Astrocyte of the hippocampus (primary cell): ENCODE measurements at regions not wholly inside any gene's neighbourhood (a gene's known extent, or its start where the extent isn't known, plus 50 kb on each side); places are given as distances from the start of the nearest gene placed in this dataset.
"Not testable (repeated sequence)": the region's sequence is repeated elsewhere in the genome, so short reads cannot be mapped to it uniquely, and the experiment has no call there.

Source experiments
- DNase-seq: peaks from one replicate; pipeline ENCODE4 v3.0.0; 2011; ENCODE audit warnings: low read depth, low spot score

DNA sequence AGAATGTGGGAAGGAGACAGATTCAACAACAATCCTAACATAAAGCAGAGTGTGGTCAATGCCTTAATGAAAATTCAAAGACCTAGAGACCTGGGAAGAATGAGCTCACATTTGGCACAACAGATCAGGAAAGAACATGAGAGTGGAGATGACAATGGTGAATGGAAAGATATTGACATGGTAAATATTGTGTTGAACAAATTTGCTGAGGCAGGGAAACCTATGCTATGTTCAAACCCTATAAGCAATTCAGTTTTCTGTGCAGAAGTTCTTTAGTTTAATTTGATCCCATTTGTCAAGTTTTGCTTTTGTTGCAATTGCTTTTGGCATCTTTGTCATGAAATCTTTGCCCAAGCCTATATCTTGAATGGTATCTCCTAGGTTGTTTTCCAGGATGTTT, 199.4 kb upstream of the LRRTM4 start:
- no peak for DNase-seq

DNA sequence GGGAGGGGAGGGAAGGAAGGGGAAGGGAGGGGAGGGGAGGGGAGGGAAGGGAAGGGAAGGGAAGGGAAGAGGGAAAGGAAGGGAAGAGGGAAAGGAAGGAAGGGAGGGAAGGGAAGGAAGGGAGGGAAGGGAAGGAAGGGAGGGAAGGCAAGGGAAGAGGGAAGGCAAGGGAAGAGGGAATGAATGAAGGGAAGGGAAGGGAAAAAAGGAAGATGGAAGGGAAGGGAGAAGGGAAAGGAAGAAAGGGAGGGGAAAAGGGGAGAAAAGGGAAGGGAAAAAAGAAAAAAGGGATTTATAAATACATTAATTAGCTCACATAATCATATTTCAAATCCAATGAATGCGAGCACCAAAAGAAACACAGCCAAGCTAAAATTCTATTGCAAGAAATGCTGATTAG, 202.9 kb upstream of the LRRTM4 start:
- DNase-seq = no peak

DNA sequence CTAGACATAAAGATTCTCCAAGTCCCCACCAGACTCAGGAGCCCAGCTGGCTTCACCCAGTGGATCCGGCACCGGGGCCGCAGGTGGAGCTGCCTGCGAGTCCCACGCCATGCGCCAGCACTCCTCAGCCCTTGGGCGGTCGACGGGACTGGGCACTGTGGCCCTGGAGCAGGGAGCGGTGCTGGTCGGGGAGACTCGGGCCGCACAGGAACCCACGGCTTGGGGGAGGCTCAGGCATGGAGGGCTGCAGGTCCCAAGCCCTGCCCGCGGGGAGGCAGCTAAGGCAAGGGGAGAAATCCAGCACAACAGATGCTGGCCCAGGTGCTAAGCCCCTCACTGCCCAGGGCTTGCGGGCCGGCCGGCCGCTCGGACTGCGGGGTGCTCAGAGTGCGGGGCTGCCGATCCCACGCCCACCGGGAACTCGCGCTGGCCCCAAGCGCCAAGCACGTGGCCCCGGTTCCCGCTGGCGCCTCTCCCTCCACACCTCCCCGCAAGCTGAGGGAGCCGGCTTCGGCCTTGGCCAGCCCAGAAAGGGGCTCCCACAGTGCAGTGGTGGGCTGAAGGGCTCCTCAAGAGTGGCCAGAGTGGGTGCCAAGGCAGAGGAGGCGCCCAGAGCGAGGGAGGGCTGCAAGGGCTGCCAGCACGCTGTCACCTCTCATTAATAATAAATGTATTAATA, 212.6 kb upstream of the LRRTM4 start:
- not testable (repeated sequence) for DNase-seq

DNA sequence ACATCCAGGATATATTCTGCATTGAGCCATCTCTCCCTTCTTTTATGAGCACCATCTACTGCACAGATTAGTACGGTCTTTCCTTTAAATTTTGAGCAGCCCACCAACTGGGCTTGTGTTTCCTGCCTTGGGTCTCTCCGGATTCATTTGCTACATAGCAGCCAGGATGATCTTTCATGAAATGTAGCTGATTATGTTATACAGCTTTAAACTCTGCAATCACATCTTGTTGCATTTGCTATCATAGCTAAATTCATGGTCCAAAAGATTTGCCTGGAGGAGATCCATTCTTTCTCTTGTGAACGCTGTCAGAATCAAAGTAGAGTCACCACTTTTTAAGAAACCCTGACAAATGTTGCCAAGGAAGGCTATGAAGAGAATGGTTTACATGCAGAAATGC, 215.1 kb upstream of the LRRTM4 start:
- DNase-seq = no peak

DNA sequence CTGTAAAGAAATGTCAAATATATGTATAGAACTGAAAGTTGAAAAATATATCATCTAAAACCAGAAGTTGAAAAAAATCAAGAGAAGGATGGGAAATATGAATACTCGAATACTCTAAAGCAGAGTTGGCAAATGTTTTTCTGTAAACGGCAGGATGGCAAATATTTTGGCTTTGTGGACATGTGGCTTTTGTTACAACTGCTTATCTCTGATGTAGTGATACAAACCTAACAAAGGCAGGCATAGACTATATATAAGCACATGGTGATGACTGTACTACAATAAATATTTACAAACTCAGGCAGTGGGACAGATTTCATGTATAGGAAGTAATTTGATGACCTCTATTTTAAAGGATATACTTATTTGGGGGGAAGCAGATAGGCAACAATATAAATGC, 224.6 kb upstream of the LRRTM4 start:
- no peak for DNase-seq

DNA sequence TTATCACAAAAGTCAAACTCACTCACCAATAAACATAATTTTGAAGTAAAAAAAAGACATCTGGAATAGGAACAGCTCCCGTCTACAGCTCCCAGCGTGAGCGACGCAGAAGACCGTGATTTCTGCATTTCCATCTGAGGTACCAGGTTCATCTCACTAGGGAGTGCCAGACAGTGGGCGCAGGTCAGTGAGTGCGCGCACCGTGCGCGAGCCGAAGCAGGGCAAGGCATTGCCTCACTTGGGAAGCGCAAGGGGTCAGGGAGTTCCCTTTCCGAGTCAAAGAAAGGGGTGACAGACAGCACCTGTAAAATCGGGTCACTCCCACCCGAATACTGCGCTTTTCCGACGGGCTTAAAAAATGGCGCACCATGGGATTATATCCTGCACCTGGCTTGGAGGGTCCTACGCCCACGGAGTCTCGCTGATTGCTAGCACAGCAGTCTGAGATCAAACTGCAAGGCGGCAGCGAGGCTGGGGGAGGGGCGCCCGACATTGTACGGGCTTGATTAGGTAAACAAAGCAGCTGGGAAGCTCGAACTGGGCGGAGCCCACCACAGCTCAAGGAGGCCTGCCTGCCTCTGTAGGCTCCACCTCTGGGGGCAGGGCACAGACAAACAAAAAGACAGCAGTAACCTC, 231.7 kb upstream of the LRRTM4 start:
- DNase-seq = not testable (repeated sequence)

DNA sequence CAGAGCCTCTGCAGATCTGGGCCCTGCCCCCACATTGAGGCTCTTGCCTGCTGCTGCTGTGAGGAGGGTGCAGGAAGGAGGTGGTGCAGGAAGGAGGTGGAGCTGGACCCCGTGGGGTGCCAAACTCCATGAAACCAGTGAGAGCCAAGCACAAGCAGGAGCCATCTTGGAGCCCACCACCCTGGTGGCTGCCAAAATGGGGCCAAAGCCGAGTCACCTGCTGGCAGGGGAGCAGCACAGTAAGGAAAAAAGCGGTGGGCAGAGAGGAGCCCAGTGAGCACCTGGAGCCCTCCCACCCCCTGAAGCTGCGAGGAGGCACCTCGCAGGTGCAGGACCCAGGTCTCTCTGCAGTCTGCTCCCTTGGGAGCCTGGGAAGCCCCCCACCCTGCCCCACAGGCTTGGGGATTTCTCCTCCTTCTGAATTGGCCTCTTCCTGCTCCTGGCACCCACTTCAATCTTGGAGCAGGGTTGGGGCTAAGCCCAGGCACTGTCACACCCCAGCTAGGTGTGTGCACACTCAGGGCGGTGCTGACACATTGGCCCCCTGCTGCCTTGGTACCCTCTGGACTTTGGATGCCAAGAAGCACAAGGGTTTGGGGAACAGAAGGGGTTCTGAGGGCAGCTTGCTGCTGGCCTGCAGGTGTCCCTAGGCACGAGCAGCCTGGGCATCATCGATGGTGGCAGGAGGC, 245.4 kb upstream of the LRRTM4 start:
- no peak for DNase-seq

DNA sequence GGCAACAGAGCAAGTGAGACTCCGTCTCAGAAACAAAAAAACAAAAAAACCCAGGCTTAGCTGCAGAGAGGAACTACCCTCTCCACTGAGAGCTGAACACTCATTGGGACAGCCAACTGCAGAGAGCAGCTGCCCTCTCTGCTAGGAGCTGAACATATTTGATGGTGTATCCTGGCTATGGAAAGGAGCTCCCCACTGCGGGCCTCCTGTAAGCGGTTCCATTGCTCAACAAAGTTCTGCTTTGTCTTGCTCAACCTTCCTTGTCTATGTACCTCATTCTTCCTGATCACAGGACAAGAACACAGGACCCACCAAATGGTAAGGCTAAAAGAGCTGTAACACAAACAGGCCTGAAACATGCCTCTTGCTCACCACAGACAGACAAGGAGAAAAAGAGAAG, 246.3 kb upstream of the LRRTM4 start:
- no peak for DNase-seq

DNA sequence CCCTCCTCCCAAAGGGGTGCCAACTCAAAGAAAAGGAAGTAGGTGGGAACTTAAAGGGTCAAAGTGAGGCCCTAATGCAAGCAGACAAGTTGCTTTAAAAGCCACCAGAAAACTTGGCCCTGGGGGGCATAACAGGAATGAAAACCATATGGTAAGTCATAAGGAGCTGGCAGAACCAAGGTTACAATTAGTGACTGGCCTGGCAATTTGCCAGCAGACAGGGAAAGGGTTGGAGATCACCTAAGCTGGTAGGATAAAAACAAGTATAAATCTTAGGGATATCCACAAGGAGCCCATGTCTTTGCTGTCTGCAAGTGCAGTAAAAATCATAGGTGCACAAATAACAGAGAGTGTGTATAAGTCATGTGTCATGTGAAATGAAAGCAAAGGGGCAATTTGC, 256.7 kb upstream of the LRRTM4 start:
- no peak for DNase-seq

DNA sequence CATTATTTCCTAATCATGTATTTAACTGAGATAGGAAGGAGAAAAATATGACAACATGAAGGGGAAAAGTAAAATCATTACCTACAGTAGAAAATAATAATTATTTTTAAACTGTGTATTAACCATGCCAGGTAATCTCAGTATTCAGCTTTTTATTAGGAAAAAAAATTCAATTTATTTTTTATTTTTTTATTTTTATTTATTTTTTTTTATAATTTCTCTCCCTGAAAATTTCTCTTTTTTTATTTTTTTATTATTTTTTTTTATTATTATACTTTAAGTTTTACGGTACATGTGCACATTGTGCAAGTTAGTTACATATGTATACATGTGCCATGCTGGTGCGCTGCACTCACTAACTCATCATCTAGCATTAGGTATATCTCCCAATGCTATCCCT, 271.3 kb upstream of the LRRTM4 start:
- not testable (repeated sequence) for DNase-seq

DNA sequence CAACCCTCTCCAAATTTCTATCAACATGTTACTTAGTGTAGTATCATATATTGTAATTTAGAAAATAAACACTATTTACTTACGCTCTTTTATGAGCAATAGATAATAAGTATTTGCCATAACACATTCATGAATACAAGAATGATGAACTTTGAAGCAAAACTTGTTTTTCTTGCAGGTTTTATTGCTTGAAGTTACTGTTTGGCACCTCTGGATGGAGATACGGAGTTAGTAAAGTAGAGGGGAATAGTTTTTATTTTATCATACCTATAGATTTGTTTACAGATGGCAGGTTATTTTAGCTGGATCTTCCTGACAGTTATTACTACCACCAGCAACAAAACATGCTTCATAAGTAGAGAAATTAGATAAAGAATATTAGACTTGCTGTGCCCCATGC, 274.2 kb upstream of the LRRTM4 start:
- no peak for DNase-seq

DNA sequence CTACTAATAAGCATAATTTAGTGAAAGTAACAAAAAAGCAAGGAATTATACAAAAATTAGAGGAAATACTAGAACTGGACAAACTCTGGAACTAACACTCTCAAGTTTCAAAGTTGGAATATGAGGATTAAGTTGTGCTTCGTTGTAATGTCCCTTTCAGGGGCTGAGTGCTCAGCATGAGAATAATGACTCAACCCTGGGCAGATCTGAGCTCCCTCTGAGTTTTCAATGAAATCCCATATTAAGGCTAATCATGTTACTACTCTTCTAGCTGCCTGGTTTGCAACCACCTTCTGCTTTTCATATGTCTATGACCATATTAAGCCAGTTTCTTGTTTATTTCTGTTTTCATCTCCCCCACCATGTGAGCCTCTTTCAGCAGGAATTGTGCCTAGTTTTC, 274.9 kb upstream of the LRRTM4 start:
- DNase-seq = no peak

DNA sequence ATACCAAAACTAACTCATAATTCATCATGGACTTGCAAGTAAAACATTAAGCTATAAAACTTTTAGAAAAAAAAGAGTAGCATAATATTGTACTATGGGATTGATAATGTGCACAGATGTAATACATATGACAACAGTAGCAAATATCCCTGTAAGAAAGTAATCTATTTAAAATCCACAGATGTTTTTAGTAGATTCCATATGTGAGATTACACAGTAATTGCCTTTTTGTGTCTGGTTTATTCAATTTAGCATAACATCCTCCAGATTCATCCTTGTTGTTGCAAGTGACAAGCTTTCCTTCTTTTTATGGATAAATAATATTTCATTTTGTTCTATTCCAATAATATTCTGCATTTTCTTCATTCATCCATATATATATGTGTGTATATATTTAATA, 278.2 kb upstream of the LRRTM4 start:
- DNase-seq = no peak

DNA sequence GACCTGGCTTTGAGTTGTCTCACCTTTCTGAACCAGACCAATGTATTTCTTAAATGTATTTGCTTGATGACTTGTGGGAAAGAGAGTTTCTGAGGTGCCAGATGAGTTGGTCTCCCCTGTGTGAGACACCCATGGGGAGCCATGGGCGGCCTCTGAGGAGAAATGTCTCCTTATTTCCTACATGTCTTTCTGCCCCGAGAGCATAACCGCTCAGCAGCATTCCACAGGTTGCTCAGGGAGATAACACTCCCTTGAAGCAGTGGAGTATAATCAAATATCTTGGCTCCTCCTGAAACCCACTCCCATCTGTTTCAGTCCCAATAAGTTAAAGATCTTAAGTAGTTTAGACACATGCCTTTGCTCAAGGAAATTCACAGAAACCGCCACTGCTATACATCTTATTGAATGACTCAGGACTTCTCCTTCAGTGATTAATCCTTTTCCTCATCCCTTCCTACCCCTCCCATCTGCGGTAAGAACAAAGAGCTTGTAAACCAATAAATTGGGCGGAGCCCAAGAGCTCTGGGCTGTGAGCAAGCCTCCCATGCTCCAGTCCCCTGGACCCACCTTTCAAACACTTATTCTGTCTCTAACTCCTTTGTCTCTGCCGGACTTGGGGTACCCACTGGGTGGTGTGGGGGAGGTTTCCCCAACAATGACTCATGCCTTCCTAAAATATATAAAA, 285.5 kb upstream of the LRRTM4 start:
- no peak for DNase-seq

DNA sequence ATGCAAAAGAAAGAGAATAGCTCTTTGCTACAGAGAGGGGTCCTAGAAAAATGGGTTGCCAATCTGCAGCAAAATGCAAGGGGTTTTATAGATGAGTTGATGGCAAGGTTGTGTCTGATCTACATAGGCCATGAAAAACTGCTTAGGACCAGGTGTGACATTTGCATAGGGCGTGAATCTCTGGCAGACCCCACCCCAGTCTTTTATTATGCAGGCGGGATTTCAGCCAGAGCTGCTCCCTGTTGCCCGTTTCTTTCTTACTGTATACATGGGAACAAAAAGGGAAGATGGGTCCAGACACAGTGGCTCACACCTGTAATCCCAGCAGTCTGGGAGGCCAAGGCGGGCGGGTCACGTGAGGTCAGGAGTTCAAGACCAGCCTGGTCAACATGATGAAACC, 286.4 kb upstream of the LRRTM4 start:
- DNase-seq = no peak

DNA sequence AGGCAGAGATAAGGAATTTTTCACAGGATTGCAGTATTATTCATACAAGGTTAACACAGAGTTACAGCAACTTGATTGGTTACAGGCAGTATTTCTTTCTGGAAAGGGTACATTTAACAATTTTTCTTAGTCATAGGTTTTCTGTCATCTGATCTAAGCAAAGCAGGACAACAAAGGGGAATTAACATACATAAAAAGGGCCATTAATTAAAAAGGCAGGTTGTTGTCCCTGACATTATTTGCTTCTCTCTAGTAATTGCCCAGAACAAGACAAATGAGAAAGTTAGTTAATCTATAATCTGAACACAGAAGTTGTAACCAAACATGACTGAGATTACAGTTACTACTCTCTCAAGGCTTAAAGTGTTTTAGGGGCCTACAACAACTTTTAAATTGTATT, 291.4 kb upstream of the LRRTM4 start:
- DNase-seq = no peak

DNA sequence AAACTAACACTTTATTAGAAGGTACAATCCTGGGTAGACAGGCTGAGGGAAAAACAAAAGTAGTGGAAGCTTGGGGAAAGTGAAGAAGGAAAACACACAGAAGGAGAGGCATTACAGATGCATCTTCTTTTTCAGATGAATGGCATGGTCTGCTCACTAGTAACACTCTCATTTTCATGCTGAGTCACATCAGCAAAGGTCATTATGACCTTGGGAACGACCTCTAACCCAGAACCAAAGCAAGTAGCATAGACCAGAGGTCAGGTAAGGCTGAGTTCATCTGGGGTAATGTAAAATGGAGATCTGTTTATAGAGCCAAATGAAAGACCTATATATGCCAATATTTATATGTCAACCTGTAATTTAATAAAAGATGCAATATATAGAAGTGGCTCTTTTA, 294.4 kb upstream of the LRRTM4 start:
- no peak for DNase-seq

DNA sequence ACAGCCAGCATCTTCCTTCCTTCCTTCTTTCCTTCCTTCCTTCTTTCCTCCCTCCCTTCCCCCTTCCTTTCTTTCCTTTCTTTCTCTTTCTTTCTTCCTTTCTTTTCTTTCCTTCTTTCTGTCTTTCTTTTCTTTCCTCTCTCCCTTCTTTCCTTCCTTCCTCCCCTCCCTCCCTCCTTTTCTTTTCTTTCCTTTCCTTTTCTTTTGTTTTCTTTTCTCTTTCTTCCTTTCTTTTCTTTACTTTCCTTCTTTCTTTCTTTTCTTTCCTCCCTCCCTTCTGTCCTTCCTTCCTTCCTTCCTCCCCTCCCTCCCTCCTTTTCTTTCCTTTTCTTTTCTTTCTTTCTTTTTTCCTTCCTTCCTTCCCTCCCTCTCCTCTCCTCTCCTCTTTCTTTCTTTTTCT, 296.0 kb upstream of the LRRTM4 start:
- no peak for DNase-seq

DNA sequence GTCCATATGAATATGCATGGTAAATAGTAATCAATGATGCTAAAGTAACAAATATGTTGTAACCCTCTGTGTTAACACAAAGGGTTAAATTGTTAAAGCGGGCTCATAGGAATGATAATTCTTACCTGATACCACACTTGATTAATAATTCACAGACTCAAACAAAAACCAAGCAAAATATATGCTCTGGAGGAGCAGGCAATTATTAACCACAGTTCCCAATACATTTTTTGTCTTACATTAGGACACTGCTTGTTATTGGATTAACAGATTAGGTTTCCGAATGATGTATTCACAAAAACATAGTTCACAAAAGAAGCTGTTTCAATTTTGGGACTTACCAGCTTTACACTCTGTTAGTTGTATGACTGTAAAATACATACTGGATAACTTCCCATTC, 300.9 kb upstream of the LRRTM4 start:
- DNase-seq = no peak

DNA sequence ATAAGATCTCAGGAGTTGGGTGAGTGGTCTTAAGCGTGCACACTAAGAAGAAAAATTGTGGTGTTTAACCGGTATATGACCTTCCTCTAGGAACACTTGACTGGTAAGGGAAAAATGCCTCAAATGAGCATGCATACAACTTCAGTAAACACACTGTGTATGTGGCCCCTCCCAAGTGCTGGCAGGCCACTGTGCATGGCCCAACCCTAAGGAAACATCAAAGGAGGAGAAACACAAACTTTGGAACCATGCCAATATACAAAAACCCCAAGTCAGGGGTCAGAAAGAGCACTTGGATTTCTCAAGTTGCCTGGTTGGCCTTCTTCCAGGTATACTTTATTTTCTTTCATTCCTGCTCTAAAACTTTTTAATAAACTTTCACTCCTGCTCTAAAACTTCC, 308.9 kb upstream of the LRRTM4 start:
- DNase-seq = no peak

DNA sequence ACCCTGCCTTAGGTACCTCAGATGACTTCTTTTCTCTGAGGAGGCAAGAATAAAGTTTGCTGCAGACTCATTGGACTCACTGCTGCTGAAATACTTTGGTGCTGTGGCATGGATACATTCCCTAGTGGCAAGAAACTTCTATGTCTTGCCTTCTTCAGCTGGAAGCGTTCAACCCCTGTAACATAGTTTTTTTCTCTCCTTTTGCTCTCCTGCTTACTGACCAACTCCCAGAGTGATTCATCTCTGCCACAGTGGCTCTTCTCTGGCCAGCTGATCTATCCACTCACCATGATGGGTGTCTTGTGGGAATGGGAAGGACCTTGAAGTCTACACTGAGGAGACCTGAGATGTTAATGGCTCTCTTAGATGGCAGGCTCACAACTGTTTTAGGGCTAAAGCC, 309.3 kb upstream of the LRRTM4 start:
- DNase-seq = no peak

DNA sequence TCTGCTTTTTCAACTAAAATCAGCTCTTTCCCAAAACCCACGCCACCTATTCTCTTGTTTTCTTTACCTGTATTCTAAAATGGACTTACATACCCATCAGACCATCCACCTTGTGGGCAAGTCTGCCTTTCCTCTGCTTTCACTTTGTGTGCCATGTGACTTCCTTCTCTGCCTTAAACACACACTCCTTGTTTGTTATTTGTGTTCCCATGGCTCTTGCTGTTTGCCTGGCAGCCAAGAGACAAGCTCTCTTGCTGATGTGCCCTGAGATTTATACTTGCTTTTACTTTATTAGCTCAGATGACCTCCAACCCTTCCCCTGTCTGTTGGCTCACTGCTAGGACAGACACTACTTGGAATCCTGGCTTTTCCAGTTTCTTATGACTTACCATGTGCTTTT, 309.7 kb upstream of the LRRTM4 start:
- no peak for DNase-seq
